Neuronal stem cell (in vitro differentiated cells): ENCODE measurements at regions not wholly inside any gene's neighbourhood (a gene's known extent, or its start where the extent isn't known, plus 50 kb on each side); places are given as distances from the start of the nearest gene placed in this dataset.

Source experiments
- DNase-seq: peaks from one replicate; pipeline ENCODE4 v3.0.0-alpha.2; 2013; ENCODE audit warnings: low spot score
- H2AFZ ChIP-seq: one replicate; pipeline ENCODE4 v1.6.1; 2013; ENCODE audit warnings: mild to moderate bottlenecking, low read length, inconsistent platforms
- H2AK5ac ChIP-seq: 2 replicates; pipeline ENCODE4 v1.6.1; 2013; ENCODE audit warnings: low read depth, mild to moderate bottlenecking, inconsistent platforms, low read length, moderate library complexity, mixed read lengths
- H2BK120ac ChIP-seq: 2 replicates; pipeline ENCODE4 v1.6.1; 2013; ENCODE audit warnings: low read depth, mild to moderate bottlenecking, inconsistent platforms, low read length, moderate library complexity, mixed read lengths
- H2BK12ac ChIP-seq: one replicate; pipeline ENCODE4 v1.6.1; 2013; ENCODE audit warnings: low read length, inconsistent platforms
- H2BK15ac ChIP-seq: 2 replicates; pipeline ENCODE4 v1.6.1; 2013; ENCODE audit warnings: mild to moderate bottlenecking, low read length, inconsistent platforms, mixed read lengths
- H2BK5ac ChIP-seq: one replicate; pipeline ENCODE4 v1.6.1; 2013; ENCODE audit warnings: inconsistent platforms, mild to moderate bottlenecking, low read length, moderate library complexity
- H3K14ac ChIP-seq: one replicate; pipeline ENCODE4 v1.6.1; 2013; ENCODE audit warnings: low read length, inconsistent platforms
- H3K18ac ChIP-seq: 2 replicates; pipeline ENCODE4 v1.6.1; 2013; ENCODE audit warnings: low read length, inconsistent platforms
- H3K23ac ChIP-seq: 2 replicates; pipeline ENCODE4 v1.6.1; 2013; ENCODE audit warnings: low read depth, mild to moderate bottlenecking, mixed read lengths, low read length, inconsistent platforms; ENCODE audit not compliant: poor library complexity
- H3K27ac ChIP-seq: replicated peaks from 3 replicates; pipeline ENCODE4 v1.5.1; 2013; ENCODE audit warnings: low read length, inconsistent platforms
- H3K27me3 ChIP-seq, 3 experiments: 2 replicates each; pipeline ENCODE4 v1.6.1; 2013; ENCODE audit warnings: low read length in 3 of 3, mild to moderate bottlenecking in 2 of 3, inconsistent platforms in 1 of 3, low read depth in 1 of 3, mixed read lengths in 1 of 3, moderate library complexity in 1 of 3; ENCODE audit not compliant: control insufficient read depth in 3 of 3, insufficient read depth in 3 of 3
- H3K36me3 ChIP-seq, 2 donors: replicated peaks in 1 of 2; 2 replicates each; pipeline ENCODE4 v1.6.1; 2013; ENCODE audit warnings: low read length in 2 of 2; ENCODE audit not compliant: control insufficient read depth in 2 of 2, insufficient read depth in 2 of 2
- H3K4ac ChIP-seq: 2 replicates; pipeline ENCODE4 v1.6.1; 2013; ENCODE audit warnings: inconsistent platforms, mild to moderate bottlenecking, low read length, moderate library complexity
- H3K4me1 ChIP-seq, 2 donors: 1 replicate in 1 of 2; 2 replicates in 1 of 2; pipeline ENCODE4 v1.6.1; 2013; ENCODE audit warnings: low read length in 2 of 2, low read depth in 1 of 2; ENCODE audit not compliant: control insufficient read depth in 2 of 2, insufficient read depth in 1 of 2
- H3K4me2 ChIP-seq: one replicate; pipeline ENCODE4 v1.6.1; 2013; ENCODE audit warnings: mild to moderate bottlenecking, low read length, inconsistent platforms; ENCODE audit not compliant: insufficient read depth, poor library complexity, severe bottlenecking
- H3K4me3 ChIP-seq, 2 donors: 2 replicates each; pipeline ENCODE4 v1.5.1; 2013; ENCODE audit warnings: low read length in 2 of 2, mild to moderate bottlenecking in 2 of 2, inconsistent platforms in 1 of 2, moderate library complexity in 1 of 2
- H3K79me1 ChIP-seq: one replicate; pipeline ENCODE4 v1.6.1; 2013; ENCODE audit warnings: low read depth, mild to moderate bottlenecking, inconsistent platforms, low read length, moderate library complexity
- H3K9ac ChIP-seq: one replicate; pipeline ENCODE4 v1.6.1; 2013; ENCODE audit warnings: mild to moderate bottlenecking, low read depth, low read length, inconsistent platforms; ENCODE audit not compliant: poor library complexity
- H3K9me3 ChIP-seq, 2 donors: replicated peaks in 1 of 2; 2 replicates each; pipeline versions ENCODE3 to v1.6.1; 2013; ENCODE audit warnings: low read length in 2 of 2, mild to moderate bottlenecking in 2 of 2, inconsistent platforms in 1 of 2, low read depth in 1 of 2, mixed read lengths in 1 of 2, moderate library complexity in 1 of 2; ENCODE audit not compliant: control insufficient read depth in 2 of 2, insufficient read depth in 1 of 2
- H4K8ac ChIP-seq: one replicate; pipeline ENCODE4 v1.6.1; 2013; ENCODE audit warnings: low read depth, mild to moderate bottlenecking, inconsistent platforms, low read length, moderate library complexity
- H4K91ac ChIP-seq: one replicate; pipeline ENCODE4 v1.6.1; 2013; ENCODE audit warnings: low read length, low read depth, mild to moderate bottlenecking, inconsistent platforms; ENCODE audit not compliant: poor library complexity
- WGBS, 2 donors: extraction: QIAGEN DNeasy Blood & Tissue Kit; methylation state at CpG; one replicate each; pipeline ENCODE4 v1.1.7; 2013; ENCODE audit warnings: missing lambda C conversion rate in 2 of 2, mixed read lengths in 1 of 2; ENCODE audit not compliant: insufficient read length in 2 of 2, insufficient replicate concordance in 1 of 2; ENCODE audit errors: extremely low coverage in 2 of 2; 5-methylcytosine and 5-hydroxymethylcytosine counted together

DNA sequence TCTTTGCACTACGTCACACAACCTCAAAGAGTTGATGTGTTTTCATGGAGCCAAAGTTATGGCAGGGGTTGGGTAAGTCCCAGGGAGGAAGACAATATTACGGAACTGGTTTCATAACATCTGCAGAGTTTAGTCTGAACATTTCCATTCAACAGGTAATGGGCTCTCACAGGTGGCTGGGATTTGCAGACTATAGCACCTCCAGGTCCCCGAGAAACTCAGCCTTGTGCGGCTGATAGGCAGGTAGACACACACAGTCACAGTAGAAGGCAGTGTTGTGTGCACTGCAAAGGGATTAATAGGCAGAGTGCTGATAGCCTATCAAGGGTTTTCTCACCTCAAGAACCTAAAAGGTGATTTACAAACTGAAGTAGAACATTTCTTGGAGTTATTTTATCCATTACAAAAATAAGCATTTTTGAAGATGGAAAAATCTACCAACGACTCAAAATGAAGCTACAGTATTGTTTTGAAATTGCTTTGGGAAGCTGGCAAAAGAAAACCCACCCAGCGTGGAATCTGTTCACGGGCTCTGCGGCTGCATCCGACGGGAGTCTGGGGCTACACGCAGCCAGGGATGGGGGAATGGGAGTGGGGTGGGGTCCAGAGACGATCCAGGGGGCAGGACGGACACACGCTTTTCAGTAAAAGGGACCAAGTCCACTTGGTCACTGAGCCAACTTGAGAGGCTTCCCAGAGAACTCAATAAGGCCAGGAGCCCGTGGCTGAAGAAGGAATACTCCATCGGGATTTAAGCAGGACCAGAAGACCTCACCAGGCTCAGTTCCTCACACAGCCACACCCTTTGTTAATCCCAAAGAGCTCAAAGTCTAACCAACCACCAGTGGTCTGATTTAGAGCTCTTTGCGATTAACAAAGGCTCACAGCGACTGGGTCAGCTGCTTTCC is 82.9 kb downstream of the CHRNA1 start:
- Histone ChIP-seq H3K27me3 (peaks cover 0 to 20% (median 9%) of the 10 kb centered on the region in 3 experiments), H3K4me1 (peaks cover 3 to 4% of the 10 kb centered on the region in 2 donors), H2BK15ac (no peak overlapping the region), H3K4ac (no peak overlapping the region), H3K18ac (no peak overlapping the region), H3K9ac (no peak overlapping the region), H3K14ac (no peak overlapping the region), H2AK5ac (no peak overlapping the region), H2BK12ac (no peak overlapping the region), H2BK5ac (no peak overlapping the region), H3K36me3 (peaks cover 0 to 31% of the 10 kb centered on the region in 2 donors), H2AFZ (peak overlapping the region; percentile 96), H3K27ac (no peak overlapping the region), H3K79me1 (peaks cover 2% of the 10 kb centered on the region), H4K91ac (no peak overlapping the region), H3K4me2 (peak overlapping the region; percentile 96), H2BK120ac (no peak overlapping the region), H3K23ac (no peak overlapping the region), H3K9me3 (no peaks in the 10 kb centered on the region), H3K4me3 (peak overlapping the region; percentile 72 to 95), H4K8ac (no peak overlapping the region)
- DNase-seq = no peak
- no CpG with 5 or more reads among the region's 18 CpGs for WGBS, 2 donors

DNA sequence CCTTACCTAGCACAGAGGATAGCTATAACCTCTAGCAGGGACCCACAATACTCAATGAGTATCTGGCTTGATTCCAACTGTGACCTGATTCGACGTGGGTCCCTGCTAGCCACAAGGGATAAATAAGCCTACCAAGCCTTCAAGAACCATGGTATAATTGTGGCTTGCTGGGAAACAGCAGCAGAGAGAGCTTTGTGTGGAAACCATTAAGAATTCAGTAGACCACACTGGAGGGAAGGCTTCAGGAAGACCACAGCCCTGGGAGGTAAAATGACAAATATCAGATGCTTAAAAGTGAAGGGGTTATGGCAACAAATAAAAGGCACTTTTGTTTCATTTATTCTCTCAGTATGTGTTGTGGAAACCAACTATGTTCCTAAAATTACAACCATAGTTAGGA is 82.6 kb upstream of the WIPF1 start:
- no peak overlapping the region for H2BK12ac ChIP-seq
- no peak overlapping the region for H3K4me2 ChIP-seq
- H3K79me1 ChIP-seq = peaks cover 2% of the 10 kb centered on the region
- H3K4me1 ChIP-seq = peaks cover 3 to 4% of the 10 kb centered on the region in 2 donors
- H3K14ac ChIP-seq = no peak overlapping the region
- no peak overlapping the region for H2AFZ ChIP-seq
- H3K4ac ChIP-seq = no peak overlapping the region
- H3K4me3 ChIP-seq = no peak overlapping the region
- WGBS, 2 donors = no CpG with 5 or more reads among the region's 2 CpGs
- no peak overlapping the region for H4K8ac ChIP-seq
- H3K18ac ChIP-seq = no peak overlapping the region
- H3K27ac ChIP-seq = no peak overlapping the region
- H2BK120ac ChIP-seq = no peak overlapping the region
- DNase-seq = no peak
- H3K23ac ChIP-seq = no peak overlapping the region
- H3K9ac ChIP-seq = no peak overlapping the region
- no peaks in the 10 kb centered on the region for H3K9me3 ChIP-seq
- H3K27me3 ChIP-seq = peaks cover 0 to 14% (median 9%) of the 10 kb centered on the region in 3 experiments
- no peak overlapping the region for H2BK5ac ChIP-seq
- H2BK15ac ChIP-seq = no peak overlapping the region
- H2AK5ac ChIP-seq = no peak overlapping the region
- H4K91ac ChIP-seq = no peak overlapping the region
- H3K36me3 ChIP-seq = peaks cover 0 to 40% of the 10 kb centered on the region in 2 donors

DNA sequence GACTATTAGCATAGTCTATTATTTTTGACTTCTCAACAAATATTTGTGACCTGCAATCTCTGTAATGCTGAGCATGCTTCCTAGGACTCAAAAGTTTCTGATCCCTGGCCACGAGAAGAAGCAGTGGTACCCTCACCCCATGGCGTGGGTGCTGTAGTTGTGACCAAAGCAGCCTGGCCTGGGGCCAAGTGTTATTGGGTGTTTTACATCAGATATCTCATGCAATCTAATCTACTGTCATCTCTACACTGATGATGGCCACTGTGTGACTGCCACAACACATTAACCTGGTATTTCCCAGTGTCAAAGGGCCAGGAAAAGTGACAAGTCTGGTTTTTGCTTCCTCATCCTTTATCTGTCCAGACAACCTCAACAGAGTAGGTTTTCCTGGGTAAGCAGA is 80.8 kb upstream of the WIPF1 start:
- H3K4me2 ChIP-seq = no peak overlapping the region
- WGBS, 2 donors = no CpG with 5 or more reads among the region's 2 CpGs
- H3K36me3 ChIP-seq = peaks cover 0 to 53% of the 10 kb centered on the region in 2 donors
- no peak overlapping the region for H3K4me3 ChIP-seq
- H2BK15ac ChIP-seq = no peak overlapping the region
- no peak overlapping the region for H3K27ac ChIP-seq
- no peak overlapping the region for H3K14ac ChIP-seq
- no peak overlapping the region for H2BK120ac ChIP-seq
- H3K4me1 ChIP-seq = peaks cover 3 to 4% of the 10 kb centered on the region in 2 donors
- H3K9me3 ChIP-seq = no peaks in the 10 kb centered on the region
- no peak overlapping the region for H3K23ac ChIP-seq
- H2AK5ac ChIP-seq = no peak overlapping the region
- no peak overlapping the region for H2AFZ ChIP-seq
- DNase-seq = no peak
- peaks cover 2% of the 10 kb centered on the region for H3K79me1 ChIP-seq
- H2BK12ac ChIP-seq = no peak overlapping the region
- H2BK5ac ChIP-seq = no peak overlapping the region
- no peak overlapping the region for H4K91ac ChIP-seq
- no peak overlapping the region for H4K8ac ChIP-seq
- H3K9ac ChIP-seq = no peak overlapping the region
- H3K27me3 ChIP-seq = peaks cover 0 to 2% (median 0%) of the 10 kb centered on the region in 3 experiments
- H3K18ac ChIP-seq = no peak overlapping the region
- H3K4ac ChIP-seq = no peak overlapping the region

DNA sequence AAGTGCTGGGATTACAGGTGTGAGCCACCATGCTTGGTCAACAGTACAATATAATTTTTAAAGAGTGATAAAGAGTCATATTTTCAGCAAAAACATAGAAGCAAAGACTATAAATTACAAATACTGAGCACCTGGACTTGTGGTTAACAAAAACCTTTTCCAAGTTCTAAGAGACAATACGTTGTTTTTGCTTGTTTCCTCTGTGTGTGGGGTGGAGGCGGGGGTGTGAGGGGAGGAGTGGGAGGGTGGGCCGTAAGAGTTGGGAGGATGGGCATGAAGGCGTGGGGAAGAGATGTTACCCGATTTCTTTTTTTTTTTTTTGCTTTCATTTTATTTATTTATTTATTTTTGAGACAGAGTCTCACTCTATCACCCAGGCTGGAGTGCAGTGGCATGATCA is 78.0 kb upstream of the WIPF1 start:
- peaks cover under 1% of the 10 kb centered on the region for H3K79me1 ChIP-seq
- WGBS, 2 donors = no CpG with 5 or more reads among the region's 5 CpGs
- H2BK15ac ChIP-seq = no peak overlapping the region
- H3K9ac ChIP-seq = no peak overlapping the region
- no peak overlapping the region for H3K23ac ChIP-seq
- no peak overlapping the region for H2AK5ac ChIP-seq
- no peaks in the 10 kb centered on the region for H3K27me3 ChIP-seq
- no peak overlapping the region for H4K91ac ChIP-seq
- H2BK120ac ChIP-seq = no peak overlapping the region
- no peaks in the 10 kb centered on the region for H3K4me1 ChIP-seq
- no peak overlapping the region for H3K18ac ChIP-seq
- no peak overlapping the region for H3K4me3 ChIP-seq
- no peak overlapping the region for H3K14ac ChIP-seq
- peaks cover 6 to 17% of the 10 kb centered on the region in 2 donors for H3K9me3 ChIP-seq
- H2BK5ac ChIP-seq = no peak overlapping the region
- H2AFZ ChIP-seq = no peak overlapping the region
- DNase-seq = no peak
- H3K36me3 ChIP-seq = peaks cover 2 to 65% of the 10 kb centered on the region in 2 donors
- no peak overlapping the region for H2BK12ac ChIP-seq
- no peak overlapping the region for H4K8ac ChIP-seq
- no peak overlapping the region for H3K27ac ChIP-seq
- H3K4me2 ChIP-seq = no peak overlapping the region
- no peak overlapping the region for H3K4ac ChIP-seq
